SU-DHL-6 (cell line): ENCODE measurements at regions not wholly inside any gene's neighbourhood (a gene's known extent, or its start where the extent isn't known, plus 50 kb on each side); places are given as distances from the start of the nearest gene placed in this dataset.

Source experiments
- EZH2phosphoT487 ChIP-seq: fragments of 200-600 bp; sonication (generic), shearing (Covaris generic); conservative IDR thresholded peaks from 2 replicates; pipeline ENCODE4 v1.6.1; 2018; ENCODE audit warnings: mild to moderate bottlenecking, antibody characterized with exemption, low read length, moderate library complexity, mixed read lengths
- TF ChIP-seq, protein P1 (sequence below): fragments of 200-600 bp; sonication (generic); IDR thresholded peaks from one replicate; pipeline ENCODE4 v1.5.1; 2017; ENCODE audit warnings: antibody characterized with exemption, mild to moderate bottlenecking, low read length, moderate library complexity; ENCODE audit not compliant: insufficient read depth, poor library complexity, severe bottlenecking

DNA sequence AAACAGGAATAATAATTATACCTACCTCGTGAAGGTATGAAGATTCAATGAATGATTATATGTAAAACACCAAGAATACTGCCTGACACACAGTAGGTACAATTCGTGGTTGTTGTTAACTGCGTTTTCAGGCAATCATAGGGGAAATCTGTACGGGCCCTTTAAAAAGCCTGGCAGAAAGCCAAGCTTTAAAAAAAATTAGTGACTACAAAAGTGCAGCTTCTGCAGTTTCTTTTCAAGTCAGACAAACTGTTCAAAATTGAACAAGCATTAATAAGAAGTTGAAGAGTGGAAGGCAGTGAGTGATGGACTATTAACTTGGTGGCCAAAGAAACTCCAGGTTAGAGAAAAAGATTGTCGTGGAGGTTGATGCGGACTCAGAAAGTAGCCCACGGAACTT is 85.9 kb upstream of the TRIO start:
- TF ChIP-seq, protein P1, sequence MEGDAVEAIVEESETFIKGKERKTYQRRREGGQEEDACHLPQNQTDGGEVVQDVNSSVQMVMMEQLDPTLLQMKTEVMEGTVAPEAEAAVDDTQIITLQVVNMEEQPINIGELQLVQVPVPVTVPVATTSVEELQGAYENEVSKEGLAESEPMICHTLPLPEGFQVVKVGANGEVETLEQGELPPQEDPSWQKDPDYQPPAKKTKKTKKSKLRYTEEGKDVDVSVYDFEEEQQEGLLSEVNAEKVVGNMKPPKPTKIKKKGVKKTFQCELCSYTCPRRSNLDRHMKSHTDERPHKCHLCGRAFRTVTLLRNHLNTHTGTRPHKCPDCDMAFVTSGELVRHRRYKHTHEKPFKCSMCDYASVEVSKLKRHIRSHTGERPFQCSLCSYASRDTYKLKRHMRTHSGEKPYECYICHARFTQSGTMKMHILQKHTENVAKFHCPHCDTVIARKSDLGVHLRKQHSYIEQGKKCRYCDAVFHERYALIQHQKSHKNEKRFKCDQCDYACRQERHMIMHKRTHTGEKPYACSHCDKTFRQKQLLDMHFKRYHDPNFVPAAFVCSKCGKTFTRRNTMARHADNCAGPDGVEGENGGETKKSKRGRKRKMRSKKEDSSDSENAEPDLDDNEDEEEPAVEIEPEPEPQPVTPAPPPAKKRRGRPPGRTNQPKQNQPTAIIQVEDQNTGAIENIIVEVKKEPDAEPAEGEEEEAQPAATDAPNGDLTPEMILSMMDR = no peak
- no peak for TF ChIP-seq EZH2phosphoT487
